ENCODE measurements at regions not wholly inside any gene's neighbourhood (a gene's known extent, or its start where the extent isn't known, plus 50 kb on each side); places are given as distances from the start of the nearest gene placed in this dataset.
"Not testable (repeated sequence)": the region's sequence is repeated elsewhere in the genome, so short reads cannot be mapped to it uniquely, and the experiment has no call there.

DNA sequence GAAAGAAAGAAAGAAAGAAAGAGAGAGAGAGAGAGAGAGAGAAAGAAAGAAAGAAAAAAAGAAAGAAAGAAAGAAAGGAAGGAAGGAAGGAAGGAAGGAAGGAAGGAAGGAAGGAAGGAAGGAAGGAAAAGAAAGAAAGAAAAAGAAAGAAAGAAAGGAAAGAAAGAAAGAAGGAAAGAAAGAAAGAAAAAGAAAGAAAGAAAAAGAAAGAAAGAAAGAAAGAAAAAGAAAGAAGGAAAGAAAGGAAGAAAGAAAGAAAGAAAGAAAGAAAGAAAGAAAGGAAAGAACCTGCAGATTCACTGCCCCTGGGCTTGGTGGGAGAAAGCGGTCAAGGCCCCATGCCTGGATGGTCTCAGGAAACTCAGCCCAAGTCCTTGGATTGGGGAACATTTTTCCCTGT lies 1426.2 kb downstream of the BRD1 start:
- DNase-seq (ENCODE audit: extremely low read depth in 1 of 2, low read depth in 1 of 2) = not testable (repeated sequence)

- DNase-seq (ENCODE audit: extremely low read depth in 1 of 2, low read depth in 1 of 2) = no peak
Observed at GRCh38 chr22:48398181-48398905, 1429.3 kb downstream of the BRD1 start.

- no peak for DNase-seq (ENCODE audit: extremely low read depth in 1 of 2, low read depth in 1 of 2)
Observed at GRCh38 chr22:48397531-48398180, 1430.0 kb downstream of the BRD1 start.

DNA sequence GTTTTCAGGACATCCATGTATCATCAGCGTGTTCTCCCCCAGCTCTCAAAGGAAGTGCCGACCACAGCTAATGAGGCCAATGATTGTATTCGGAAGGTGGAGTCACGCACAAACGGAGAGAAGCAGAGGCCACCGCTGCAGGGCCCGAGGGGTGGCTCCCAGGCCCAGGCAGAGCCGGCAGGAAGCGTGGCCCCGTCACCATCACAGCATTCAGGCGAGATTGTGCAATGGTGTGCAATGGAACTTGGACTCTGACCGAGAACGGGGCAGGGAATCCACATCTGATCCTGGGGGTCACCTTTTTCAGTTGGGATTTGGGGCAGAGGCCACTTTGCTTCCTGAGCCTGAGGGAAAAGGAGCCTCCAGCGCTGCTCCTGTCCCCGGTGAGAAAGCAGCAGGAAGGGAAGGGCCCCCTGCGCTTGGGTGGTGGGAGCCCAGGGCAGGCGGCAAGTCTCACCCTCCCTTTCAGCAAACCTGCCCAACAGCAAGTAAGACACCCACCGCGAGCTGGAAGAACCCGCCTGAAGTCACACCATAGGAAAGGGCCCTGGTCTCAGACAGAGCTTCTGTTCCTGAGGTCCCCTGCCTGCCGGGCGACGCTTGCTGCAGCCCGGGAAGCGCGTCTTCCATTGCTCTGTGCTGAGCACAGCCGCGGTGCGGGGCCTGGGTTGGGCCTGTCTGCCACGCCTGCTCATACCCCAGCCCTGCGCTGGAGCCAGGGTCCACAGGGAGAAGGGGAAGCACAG lies 1430.7 kb downstream of the BRD1 start:
- no peak for DNase-seq (ENCODE audit: extremely low read depth in 1 of 2, low read depth in 1 of 2)

- DNase-seq (ENCODE audit: extremely low read depth in 1 of 2, low read depth in 1 of 2) = no peak
Observed at GRCh38 chr22:48396091-48396784, 1431.4 kb downstream of the BRD1 start.

GRCh38 chr22:48395201-48395600 lies 1432.5 kb downstream of the BRD1 start:
- DNase-seq (ENCODE audit: extremely low read depth in 1 of 2, low read depth in 1 of 2) = no peak

GRCh38 chr22:48394787-48395186 lies 1432.9 kb downstream of the BRD1 start:
- no peak for DNase-seq (ENCODE audit: extremely low read depth in 1 of 2, low read depth in 1 of 2)

GRCh38 chr22:48393885-48394284 lies 1433.8 kb downstream of the BRD1 start:
- no peak for DNase-seq (ENCODE audit: extremely low read depth in 1 of 2, low read depth in 1 of 2)

DNA sequence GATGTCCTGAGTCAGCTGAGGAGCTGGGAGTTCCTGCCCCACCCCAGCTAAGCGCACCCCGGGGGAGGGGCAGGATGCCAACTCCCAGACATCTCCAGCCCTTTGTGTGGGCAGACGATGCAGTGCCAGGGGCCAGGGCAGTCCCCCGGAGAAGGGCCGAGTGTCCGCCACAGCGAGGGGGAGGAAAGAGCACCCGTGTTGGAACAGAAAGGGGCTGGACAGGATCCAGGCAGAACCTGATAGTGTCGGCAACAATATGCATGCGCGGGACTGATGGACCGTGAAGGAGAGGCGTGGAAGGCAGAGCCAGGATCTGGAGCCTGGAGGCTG lies 1434.7 kb downstream of the BRD1 start:
- no peak for DNase-seq (ENCODE audit: extremely low read depth in 1 of 2, low read depth in 1 of 2)

- DNase-seq (ENCODE audit: extremely low read depth in 1 of 2, low read depth in 1 of 2) = no peak
Observed at GRCh38 chr22:48391820-48392219, 1435.9 kb downstream of the BRD1 start.

GRCh38 chr22:48391171-48391711 lies 1436.4 kb downstream of the BRD1 start:
- DNase-seq (ENCODE audit: extremely low read depth in 1 of 2, low read depth in 1 of 2) = no peak

GRCh38 chr22:48389916-48390315 lies 1437.8 kb downstream of the BRD1 start:
- no peak for DNase-seq (ENCODE audit: extremely low read depth in 1 of 2, low read depth in 1 of 2)

DNA sequence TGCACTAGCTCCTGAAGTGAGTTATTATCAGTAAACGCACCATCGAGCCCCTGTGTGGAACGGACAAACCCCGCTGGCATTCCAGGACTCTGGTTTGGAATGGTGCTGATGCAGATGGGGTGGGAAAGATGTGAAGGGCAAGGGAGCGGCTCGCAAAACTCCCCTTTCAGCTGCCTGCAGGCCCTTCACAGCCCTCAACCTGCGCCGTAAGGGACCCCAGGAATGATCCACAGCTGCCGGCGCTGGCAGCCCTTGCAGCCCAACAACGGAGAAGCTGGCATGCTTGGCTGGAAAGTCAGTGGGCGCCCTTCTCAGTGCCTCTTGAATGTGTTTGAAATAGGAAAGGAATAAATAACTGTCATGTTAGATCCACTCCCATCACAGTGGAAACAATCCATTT lies 1445.5 kb downstream of the BRD1 start:
- no peak for DNase-seq (ENCODE audit: extremely low read depth in 1 of 2, low read depth in 1 of 2)

GRCh38 chr22:48380016-48380665 lies 1447.5 kb downstream of the BRD1 start:
- DNase-seq (ENCODE audit: extremely low read depth in 1 of 2, low read depth in 1 of 2) = no peak

DNA sequence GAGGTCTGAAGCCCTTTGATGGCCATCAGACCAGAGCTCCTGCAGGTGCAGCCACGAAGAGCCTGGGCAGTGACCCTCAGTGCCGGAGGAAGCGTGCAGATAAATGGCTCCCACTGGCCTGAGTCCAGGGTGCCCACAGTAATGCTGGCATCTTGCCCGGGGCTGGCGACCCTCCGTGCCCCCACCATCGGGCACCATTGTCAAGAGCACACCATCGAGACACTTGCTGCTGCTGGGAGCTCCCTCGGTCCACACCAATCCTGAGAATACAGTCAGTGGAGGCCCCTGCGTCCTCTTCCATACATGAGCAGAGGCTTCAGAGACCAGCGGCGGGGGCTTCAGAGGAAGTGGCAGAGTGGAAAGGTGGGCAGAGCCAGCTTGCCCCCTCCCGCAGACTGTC lies 1448.3 kb downstream of the BRD1 start:
- DNase-seq (ENCODE audit: extremely low read depth in 1 of 2, low read depth in 1 of 2) = no peak

DNA sequence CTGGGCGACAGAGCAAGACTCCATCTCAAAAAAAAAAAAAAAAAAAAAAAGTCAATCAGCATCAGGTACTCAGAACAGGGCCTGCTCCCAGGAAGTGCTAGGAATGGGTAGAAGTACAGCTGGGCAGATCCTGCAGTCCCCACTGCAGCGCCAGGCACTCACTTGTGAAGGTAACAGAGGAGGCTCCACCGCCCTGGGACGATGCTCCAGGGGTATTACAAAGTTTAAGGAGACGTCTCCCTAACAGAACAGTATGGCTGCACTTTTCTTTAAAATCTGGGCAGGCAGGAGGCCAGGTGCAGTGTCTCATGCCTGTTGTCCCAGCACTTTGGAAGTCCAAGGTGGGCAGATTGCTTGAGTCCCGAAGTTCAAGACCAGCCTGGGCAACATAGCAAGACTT lies 1449.0 kb downstream of the BRD1 start:
- DNase-seq (ENCODE audit: extremely low read depth in 1 of 2, low read depth in 1 of 2) = no peak

DNA sequence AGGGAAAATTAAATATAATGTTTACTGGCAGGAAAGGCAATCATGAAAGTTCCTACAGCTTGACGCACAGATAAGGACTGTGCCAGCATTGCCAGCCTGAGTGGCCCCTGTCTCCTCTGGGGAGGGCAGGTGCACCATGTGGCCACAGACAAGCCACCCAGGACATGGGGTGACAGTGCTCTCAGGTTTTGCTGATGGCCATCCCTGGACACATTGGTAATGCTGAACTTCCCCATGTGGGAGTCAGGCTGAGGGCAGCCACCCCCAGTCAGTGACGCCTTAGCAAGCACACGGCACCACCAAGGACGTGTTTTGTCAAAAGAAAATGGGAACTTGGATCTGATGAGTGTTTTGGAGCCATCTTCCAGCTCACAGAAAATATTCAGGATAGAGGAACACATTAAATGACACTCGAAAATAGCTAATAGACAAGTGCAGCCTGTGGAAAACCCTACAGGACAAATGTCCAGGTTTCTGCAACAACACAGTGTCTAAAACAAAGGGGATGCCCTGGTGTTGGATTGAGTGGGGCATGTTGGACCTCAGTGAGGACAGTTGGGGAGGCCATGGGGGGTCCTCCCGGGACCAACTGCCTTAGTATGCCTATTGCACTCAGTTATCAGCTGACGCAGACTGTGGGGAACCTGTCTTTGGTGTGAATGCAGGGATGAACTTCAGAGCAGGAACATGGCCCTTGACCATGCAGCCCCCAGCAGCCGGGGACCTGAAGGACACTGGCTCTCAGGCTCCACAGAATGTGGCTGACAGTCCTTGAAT lies 1450.5 kb downstream of the BRD1 start:
- no peak for DNase-seq (ENCODE audit: extremely low read depth in 1 of 2, low read depth in 1 of 2)

- DNase-seq (ENCODE audit: extremely low read depth in 1 of 2, low read depth in 1 of 2) = no peak
Observed at GRCh38 chr22:48376428-48376827, 1451.2 kb downstream of the BRD1 start.

DNA sequence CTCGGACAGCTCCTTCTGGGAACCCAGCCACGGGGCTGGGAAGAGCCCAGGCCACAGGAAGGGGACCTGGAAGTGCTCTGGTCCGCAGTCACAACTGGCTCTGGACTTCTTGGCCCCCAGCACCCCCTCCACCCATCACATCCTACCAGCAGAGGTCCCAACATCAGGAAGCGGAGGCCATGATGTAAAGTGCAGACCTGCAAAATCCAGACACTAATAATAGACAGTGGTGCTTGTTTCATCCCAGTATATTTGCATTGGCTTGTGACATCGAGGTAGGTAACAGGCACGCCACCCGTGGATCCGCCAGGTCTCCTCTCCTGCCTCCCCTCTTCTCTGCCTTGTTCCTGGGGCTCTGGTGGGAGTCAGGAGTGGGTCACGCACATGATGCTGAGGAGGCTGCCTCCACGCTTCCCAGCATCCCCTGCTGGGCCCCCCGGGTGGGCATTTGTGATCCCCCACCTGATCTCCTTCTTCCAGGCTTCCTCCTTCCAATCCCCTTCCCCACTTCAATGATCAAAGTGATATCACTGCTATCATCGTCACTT lies 1454.0 kb downstream of the BRD1 start:
- DNase-seq (ENCODE audit: extremely low read depth in 1 of 2, low read depth in 1 of 2) = no peak

- no peak for DNase-seq (ENCODE audit: extremely low read depth in 1 of 2, low read depth in 1 of 2)
Observed at GRCh38 chr22:48372390-48372789, 1455.3 kb downstream of the BRD1 start.
